ENCODE measurements at regions not wholly inside any gene's neighbourhood (a gene's known extent, or its start where the extent isn't known, plus 50 kb on each side); places are given as distances from the start of the nearest gene placed in this dataset.

GRCh38 chrX:33909836-33910235 is 222.3 kb downstream of the FAM47A start:
- Histone ChIP-seq H3K27me3 (replicated peaks in 1 of 2; ENCODE audit: control insufficient read depth in 2 of 2, insufficient read depth in 2 of 2, low read length in 1 of 2) (no peaks in the 10 kb centered on the region), H3K4me1 (ENCODE audit: control insufficient read depth, insufficient read depth, low read length) (no peaks in the 10 kb centered on the region), H3K4me2 (ENCODE audit: control insufficient read depth, insufficient read depth) (no peak overlapping the region), H3K4me3 (no peak overlapping the region), H3K79me2 (ENCODE audit: control insufficient read depth, insufficient read depth, low read length) (no peaks in the 10 kb centered on the region), H4K20me1 (ENCODE audit: control insufficient read depth, insufficient read depth) (no peaks in the 10 kb centered on the region), H3K9ac (ENCODE audit: control insufficient read depth, insufficient read depth, low read length) (no peak overlapping the region), H3K9me3 (replicated peaks; ENCODE audit: control insufficient read depth, insufficient read depth, low read length) (no peaks in the 10 kb centered on the region), H2AFZ (ENCODE audit: control insufficient read depth, low read depth, low read length) (no peak overlapping the region), H3K27ac (ENCODE audit: control insufficient read depth, insufficient read depth) (no peak overlapping the region), H3K36me3 (ENCODE audit: control insufficient read depth in 2 of 2, insufficient read depth in 2 of 2, low read length in 1 of 2) (no peaks in the 10 kb centered on the region)
- no peak for ATAC-seq
- no peak for DNase-seq (ENCODE audit: low read depth, low spot score)
- intact Hi-C loops (cut with micrococcal nuclease; ENCODE audit: unreplicated experiment), result no loop called here
- 53% methylated on average over 1 of the region's 1 CpG for WGBS (ENCODE audit: insufficient coverage, insufficient replicate concordance, low lambda C conversion rate, missing lambda C conversion rate)
- ChIA-PET RAD21 (ENCODE audit: unreplicated experiment) (no interaction called here), SMC1A (ENCODE audit: uncharacterized antibody, unreplicated experiment) (no interaction called here), CTCF (no interaction called here), POLR2A (no interaction called here)
- no peak for TF ChIP-seq REST (IDR thresholded peaks at IDR 0.05; ENCODE audit: low read depth, low read length)
- in situ Hi-C loops (cut with MboI), result no loop called here
- FAIRE-seq, result no peak
- no TSS peak for BruUV-seq (replicated peaks)

GRCh38 chrX:33908898-33909297 is 223.2 kb downstream of the FAM47A start:
- DNase-seq (ENCODE audit: low read depth, low spot score) (no peak), FAIRE-seq (no peak), ATAC-seq (no peak)
- in situ Hi-C loops (cut with MboI), result no loop called here
- 39% methylated on average over 5 of the region's 5 CpGs for WGBS (ENCODE audit: insufficient coverage, insufficient replicate concordance, low lambda C conversion rate, missing lambda C conversion rate)
- H3K9me3 ChIP-seq (replicated peaks; ENCODE audit: control insufficient read depth, insufficient read depth, low read length), result no peaks in the 10 kb centered on the region
- no peak overlapping the region for H3K9ac ChIP-seq (ENCODE audit: control insufficient read depth, insufficient read depth, low read length)
- no TSS peak for BruUV-seq (replicated peaks)
- H4K20me1 ChIP-seq (ENCODE audit: control insufficient read depth, insufficient read depth), result no peaks in the 10 kb centered on the region
- no peaks in the 10 kb centered on the region for H3K27me3 ChIP-seq (replicated peaks in 1 of 2; ENCODE audit: control insufficient read depth in 2 of 2, insufficient read depth in 2 of 2, low read length in 1 of 2)
- no peaks in the 10 kb centered on the region for H3K36me3 ChIP-seq (ENCODE audit: control insufficient read depth in 2 of 2, insufficient read depth in 2 of 2, low read length in 1 of 2)
- H3K4me2 ChIP-seq (ENCODE audit: control insufficient read depth, insufficient read depth), result no peak overlapping the region
- no peak overlapping the region for H3K27ac ChIP-seq (ENCODE audit: control insufficient read depth, insufficient read depth)
- ChIA-PET SMC1A (ENCODE audit: uncharacterized antibody, unreplicated experiment) (no interaction called here), RAD21 (ENCODE audit: unreplicated experiment) (no interaction called here), POLR2A (no interaction called here), CTCF (no interaction called here)
- no peak overlapping the region for H3K4me3 ChIP-seq
- H3K79me2 ChIP-seq (ENCODE audit: control insufficient read depth, insufficient read depth, low read length), result no peaks in the 10 kb centered on the region
- H3K4me1 ChIP-seq (ENCODE audit: control insufficient read depth, insufficient read depth, low read length), result no peaks in the 10 kb centered on the region
- TF ChIP-seq CHD4 (IDR thresholded peaks at IDR 0.05) (no peak), CBFB (IDR thresholded peaks at IDR 0.05; ENCODE audit: low read depth) (no peak)
- intact Hi-C loops (cut with micrococcal nuclease; ENCODE audit: unreplicated experiment), result no loop called here
- H2AFZ ChIP-seq (ENCODE audit: control insufficient read depth, low read depth, low read length), result no peak overlapping the region
